GOT3 (cell line): ENCODE measurements at regions not wholly inside any gene's neighbourhood (a gene's known extent, or its start where the extent isn't known, plus 50 kb on each side); places are given as distances from the start of the nearest gene placed in this dataset.

Experiments
- DNase-seq: peaks from one replicate; lab custom pipeline; 2025; ENCODE audit warnings: mixed read lengths; lab: John Stamatoyannopoulos, UW

- DNase-seq, result no peak
Observed at GRCh38 chr5:105414067-105414466, 1851.5 kb upstream of the NUDT12 start.

DNA sequence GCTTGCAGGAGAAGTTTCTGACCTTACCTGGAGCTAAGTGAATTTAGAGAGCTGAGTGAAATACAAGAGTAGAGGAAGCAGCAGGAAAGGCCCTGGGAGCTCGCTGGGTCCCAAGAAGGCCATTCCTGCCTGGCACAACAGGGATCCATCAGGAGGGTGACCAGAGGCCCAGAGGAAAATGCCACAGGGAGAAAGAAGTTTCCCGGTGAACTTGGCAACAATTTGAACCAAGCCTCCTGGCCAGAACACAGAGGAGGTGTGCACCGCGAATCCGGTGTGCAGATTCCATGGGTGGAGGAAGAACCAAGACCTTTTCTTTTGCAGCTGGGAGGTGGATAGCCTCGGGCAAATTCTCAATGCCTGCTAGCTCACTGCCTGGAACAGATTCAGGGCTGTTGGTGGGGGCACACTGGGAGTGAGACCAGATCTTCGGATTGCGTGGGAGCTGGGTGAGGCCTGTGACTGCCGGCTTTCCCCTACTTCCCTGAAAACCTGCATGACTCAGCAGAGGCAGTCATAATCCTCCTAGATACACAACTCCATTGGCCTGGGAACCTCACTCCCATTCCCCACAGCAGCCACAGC is 1850.9 kb upstream of the NUDT12 start:
- DNase-seq, result no peak

DNA sequence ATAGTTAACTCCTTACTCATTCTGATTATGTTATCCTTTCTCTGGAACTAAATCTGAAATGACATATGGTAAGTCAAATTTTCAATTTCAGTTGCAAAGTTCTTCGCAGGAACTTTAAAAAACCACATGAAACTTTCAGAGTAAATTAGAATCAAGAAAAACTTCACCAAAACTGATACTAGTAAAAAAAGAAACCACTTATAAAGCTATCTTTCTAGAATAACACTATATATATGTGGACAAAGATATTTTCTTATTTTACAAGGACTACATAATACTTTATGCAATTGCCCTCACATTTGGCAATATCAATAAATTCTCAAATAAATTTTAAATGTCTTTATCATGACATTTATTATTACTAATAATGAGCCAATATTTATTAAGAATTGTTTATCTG is 1847.1 kb upstream of the NUDT12 start:
- no peak for DNase-seq

GRCh38 chr5:105407200-105407599 is 1844.6 kb upstream of the NUDT12 start:
- no peak for DNase-seq

DNA sequence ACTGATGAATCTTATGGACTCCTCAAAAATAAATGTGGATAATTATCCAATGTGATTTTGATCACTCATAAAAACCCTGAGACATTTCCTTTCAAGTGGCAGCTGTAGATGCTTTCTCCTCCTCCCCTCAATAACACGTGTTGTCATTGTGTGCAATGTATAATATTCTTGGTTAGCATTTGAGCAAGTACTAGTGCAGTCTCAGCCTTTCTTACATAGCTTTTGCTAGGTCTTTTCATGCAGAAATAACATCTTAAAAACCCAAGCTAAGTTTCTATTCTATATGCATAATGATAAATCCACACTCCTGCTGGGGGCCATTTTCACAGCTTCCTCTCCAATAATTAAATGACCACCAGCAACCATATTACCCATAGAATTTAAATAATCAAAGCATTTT is 1835.2 kb upstream of the NUDT12 start:
- DNase-seq, result no peak

GRCh38 chr5:105392710-105393149 is 1830.1 kb upstream of the NUDT12 start:
- no peak for DNase-seq

DNA sequence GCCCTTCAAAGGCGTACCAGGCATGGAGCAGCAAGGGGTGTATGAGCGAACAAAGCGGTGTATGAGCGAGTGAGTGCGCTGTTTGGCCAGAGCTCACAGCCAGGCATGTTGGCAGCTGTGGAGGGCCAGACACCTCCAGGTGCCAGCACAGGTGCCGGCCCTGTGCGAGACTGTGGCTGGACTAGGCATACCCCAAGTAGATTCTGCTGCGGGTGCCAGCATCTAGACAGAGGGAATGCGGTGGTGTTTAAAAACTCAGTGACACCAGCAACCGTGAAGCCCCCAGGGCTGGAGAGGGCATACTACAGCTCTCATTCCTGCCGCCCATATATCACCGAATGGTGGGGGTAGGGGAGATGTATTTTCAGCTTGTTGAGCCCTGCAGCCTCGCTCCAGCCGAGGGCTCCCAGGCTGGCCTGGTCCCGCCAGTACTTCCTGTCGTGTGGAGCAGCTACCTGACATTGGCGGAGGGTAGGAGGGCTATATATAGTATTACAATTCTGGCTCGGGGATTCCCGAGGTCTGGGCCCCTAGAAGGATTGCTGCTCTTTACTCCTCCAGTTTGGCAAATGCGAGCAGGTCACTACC is 1829.6 kb upstream of the NUDT12 start:
- DNase-seq, result no peak

GRCh38 chr5:105380126-105380525 is 1817.5 kb upstream of the NUDT12 start:
- no peak for DNase-seq

GRCh38 chr5:105371169-105371568 is 1808.6 kb upstream of the NUDT12 start:
- DNase-seq, result no peak

GRCh38 chr5:105350486-105351140 is 1788.0 kb upstream of the NUDT12 start:
- no peak for DNase-seq

DNA sequence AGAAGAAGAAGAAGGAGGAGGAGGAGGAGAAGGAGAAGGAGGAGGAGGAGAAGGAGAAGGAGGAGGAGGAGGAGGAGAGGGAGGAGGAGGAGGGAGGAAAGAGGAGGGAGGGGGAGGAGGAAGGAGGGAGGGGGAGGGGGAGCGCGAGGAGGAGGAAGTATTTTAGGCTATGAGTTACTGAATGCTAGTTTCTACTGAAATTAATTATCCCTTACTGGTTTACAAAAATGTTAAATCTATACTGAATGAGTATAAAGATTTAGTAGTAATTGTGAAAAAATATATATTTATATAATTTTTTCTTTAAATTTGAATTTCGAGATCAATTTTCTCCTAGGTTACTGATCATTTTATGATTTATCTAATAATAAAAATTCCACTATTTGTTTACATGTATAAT is 1769.0 kb upstream of the NUDT12 start:
- no peak for DNase-seq

GRCh38 chr5:105330185-105330584 is 1767.6 kb upstream of the NUDT12 start:
- no peak for DNase-seq

GRCh38 chr5:105304859-105305258 is 1742.3 kb upstream of the NUDT12 start:
- no peak for DNase-seq

- no peak for DNase-seq
Observed at GRCh38 chr5:105288946-105289345, 1726.4 kb upstream of the NUDT12 start.

DNA sequence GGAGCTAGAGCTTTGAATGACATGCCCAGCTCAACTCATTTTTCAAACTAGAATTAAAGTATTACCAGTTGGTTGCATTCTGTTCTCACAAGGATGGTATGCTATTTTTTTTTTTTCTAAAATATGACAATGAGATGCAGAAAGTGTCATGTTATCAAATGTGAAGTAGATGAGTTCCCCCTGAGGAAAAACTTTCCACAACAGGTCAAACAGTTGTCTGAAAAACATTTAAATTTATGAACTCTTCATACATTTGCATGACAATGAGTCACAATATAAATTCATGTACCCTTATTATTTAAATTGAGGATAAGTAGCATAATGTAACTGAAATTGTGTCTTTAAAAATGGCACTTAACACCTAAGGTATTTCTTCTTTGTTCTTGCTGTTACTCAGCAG is 1720.5 kb upstream of the NUDT12 start:
- no peak for DNase-seq

DNA sequence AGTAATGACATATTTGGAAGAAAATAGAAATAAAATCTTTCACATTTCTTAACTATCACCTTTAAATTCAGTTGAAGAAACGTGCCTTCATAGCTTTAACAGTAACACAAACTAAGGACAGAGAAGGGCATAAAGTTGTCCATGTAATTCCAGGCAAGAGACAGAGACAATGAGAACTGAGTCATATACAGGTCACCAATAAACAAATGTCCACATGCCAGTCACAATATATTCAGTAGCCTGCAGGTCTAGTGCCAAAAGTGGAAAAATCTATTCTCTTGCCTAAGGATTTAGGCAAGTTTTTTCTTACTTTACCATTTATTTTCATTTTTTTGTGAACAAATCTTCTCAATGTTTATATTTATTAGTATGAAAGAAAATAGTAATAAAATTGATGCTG is 1711.5 kb upstream of the NUDT12 start:
- DNase-seq, result no peak

- no peak for DNase-seq
Observed at GRCh38 chr5:105263515-105263914, 1700.9 kb upstream of the NUDT12 start.

DNA sequence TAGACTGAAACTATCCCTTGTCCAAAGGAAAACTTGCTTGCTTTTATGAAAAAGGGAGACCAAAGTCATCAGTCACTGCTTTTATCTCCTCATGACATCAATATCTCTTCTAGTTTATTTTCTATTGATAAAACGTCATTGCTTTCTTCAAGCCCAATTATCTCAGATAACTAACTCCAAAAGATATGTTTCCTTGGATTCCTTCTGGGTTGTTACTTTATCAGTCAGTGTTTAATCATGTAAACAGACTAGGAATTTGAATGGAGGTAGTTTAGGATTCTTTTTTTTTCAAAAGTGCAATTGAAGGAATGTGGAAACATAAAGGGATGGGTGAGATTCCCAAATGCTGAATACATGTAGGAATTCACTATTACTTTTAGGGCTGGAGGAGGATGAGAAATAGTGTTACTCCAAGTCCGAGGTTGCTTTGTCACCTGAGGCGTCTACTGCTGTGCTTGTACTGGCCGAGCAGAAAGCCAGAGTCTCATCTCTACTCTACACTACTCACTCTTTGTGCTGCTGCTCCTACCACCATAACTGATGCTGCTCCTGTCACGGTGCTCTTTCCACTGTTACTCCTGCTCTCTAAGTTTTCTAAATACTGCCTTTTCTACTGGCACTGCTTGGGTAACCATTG is 1697.1 kb upstream of the NUDT12 start:
- no peak for DNase-seq

DNA sequence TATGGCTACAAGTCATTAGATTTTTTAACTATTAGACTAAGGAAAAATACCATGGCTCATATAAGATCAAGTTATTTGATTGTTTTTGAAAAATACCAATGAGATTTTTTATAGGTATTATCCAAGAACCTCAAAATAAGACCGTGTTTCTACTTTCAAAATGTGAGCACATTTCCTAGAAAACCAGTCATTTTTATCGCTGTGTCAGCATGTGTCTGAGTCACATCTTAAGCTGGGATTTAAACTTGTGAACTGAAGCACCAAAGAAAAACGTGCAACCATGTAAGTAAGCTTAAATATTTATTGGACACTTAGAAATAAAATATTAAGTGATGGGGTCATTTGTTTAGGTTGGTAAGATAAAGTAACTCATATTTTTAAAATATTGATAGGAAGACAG is 1676.0 kb upstream of the NUDT12 start:
- DNase-seq, result no peak

DNA sequence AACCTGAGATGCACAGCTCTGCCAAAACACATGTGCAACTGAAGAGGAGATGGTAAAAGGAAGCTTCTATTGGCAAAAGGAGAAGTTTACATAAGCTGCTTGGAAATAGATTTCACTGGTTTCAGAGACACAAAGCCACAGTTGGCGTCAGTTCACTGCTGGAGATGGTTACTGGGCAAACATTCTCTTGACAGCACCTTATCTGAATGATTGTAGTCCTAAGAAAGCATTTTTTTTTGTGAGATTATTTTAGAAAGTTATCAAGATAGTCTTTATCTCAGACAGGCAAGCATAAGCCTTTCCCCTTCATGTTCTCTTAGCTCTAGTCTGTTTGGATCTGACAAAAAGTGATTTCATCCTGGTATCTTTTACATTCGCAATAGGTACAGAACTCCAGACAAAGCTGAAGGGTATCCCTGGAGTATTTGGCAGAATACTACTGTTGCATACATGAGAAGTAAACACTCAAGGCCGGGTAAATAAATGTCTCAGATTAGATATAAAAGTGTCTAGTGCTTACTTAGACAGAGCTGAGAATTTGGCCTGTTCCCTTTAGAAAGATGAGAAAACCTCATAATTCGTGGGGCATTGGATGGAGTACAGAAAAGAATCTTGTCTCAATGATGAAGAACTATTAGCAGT is 1668.0 kb upstream of the NUDT12 start:
- no peak for DNase-seq

- no peak for DNase-seq
Observed at GRCh38 chr5:105218018-105218417, 1655.4 kb upstream of the NUDT12 start.

DNA sequence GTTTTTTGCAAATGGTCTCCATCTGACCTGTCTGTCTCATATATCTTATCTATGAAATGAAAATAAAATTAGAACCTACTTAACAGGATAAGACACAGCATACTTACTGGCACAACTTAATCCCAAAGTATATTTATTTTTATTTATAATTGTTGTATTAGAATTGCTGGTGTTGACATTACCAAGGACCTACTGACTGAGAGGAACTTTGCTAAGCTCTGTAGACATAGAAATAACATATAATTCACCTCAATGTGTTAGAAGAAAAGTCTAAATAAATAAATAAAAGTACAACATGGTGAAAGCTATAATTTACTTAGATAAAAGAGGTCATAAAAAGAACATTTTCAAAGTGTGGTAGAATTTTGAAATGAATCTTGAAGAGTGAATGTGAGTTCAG is 1650.5 kb upstream of the NUDT12 start:
- no peak for DNase-seq

DNA sequence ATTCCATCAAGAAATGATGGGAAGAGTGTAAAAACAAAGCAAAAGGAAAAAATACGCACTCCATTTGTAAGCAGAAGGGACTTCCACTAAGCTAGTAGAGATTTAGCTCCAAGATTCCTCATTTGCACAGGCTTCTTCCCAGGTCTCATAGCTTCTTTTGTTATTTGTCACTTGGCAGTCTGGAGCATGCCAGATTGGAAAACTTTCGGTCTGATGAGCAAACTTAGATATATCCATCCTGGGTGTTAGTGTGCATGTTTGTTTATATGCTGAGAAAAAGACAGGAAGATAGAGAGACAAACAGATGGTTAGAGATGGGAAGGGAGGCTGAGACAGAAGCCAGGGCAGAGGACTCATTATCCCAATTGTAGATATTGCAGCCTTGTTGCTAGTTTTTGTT is 1644.5 kb upstream of the NUDT12 start:
- DNase-seq, result no peak
